GM19351 (cell line): ENCODE measurements at regions not wholly inside any gene's neighbourhood (a gene's known extent, or its start where the extent isn't known, plus 50 kb on each side); places are given as distances from the start of the nearest gene placed in this dataset.
"Not testable (repeated sequence)": the region's sequence is repeated elsewhere in the genome, so short reads cannot be mapped to it uniquely, and the experiment has no call there.

Experiments used
- ATAC-seq: cut with Tn5 transposase; IDR thresholded peaks from one replicate; pipeline ENCODE4 v1.9.1; 2021; ENCODE audit warnings: mild to moderate bottlenecking, moderate library complexity; ENCODE audit not compliant: unreplicated experiment

DNA sequence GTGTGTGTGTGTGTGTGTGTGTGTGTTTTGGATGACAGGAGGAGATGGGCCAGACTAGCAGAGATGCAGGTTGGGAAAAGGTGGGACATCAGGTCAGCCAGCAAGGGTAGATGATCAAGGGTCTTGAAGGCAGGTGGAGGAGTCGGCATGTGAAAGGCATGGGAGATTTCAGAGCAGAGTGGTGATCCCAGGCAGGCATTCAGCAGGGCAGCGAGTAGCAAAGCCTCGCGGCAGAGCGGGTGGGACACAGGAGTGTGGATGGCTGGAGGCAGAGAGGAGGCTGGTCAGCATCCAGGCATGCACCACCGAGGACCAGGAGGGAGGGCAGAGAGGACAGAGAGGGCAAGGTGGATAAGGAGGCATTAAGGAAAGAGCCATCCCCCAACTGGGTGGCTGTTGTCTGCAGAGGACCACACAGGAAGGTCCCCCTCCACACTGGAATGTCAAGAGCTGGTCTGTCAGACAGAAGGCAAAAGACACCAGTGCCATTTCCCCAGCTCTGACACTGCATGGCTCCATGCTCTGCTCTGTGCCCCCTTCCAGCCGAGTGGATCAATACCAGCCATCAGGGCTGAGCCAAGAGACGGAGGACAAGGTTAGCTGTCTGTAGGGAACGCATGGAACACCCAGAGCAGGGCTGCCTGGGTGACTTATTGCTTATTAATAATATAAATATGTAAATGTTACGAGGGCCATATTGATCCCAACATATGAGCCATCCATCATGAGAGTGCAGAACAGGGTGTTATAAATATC, 74.8 kb upstream of the RPL38 start:
- ATAC-seq: no peak

DNA sequence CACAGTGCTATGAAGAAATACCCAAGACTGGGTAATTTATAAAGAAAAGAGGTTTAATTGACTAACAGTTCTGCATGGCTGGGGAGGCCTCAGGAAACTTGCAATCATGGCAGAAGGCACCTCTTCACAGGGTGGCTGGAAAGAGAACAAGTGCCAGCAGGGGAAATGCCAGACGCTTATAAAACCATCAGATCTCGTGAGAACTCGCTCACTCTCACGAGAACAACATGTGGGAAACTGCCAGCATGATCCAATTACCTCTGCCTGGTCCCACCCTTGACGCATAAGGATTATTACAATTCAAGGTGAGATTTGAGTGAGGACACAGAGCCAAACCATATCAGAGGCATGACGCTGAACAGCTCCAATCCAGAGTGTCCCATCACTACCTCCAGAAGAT, 73.7 kb upstream of the RPL38 start:
- not testable (repeated sequence) for ATAC-seq

DNA sequence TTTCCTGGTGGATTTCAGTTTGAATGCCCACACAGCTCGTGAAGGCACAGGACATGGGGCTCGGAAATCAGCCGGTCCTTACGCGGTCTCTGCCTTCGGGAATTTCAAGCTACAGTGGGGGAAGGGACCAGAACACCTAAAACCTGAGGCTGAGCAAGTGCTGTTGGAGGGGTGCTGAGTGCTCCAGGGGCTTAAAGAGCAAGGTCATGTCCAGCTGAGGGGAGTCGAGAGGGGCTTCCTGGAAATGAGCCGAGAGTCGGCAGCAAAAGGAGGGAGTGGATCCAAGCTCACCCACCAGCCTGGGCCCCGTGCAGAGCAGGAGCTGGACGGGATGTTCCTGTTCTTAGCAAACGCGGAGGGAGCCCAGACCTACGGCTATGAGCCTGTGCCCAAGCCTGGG, 73.2 kb upstream of the RPL38 start:
- no peak for ATAC-seq

DNA sequence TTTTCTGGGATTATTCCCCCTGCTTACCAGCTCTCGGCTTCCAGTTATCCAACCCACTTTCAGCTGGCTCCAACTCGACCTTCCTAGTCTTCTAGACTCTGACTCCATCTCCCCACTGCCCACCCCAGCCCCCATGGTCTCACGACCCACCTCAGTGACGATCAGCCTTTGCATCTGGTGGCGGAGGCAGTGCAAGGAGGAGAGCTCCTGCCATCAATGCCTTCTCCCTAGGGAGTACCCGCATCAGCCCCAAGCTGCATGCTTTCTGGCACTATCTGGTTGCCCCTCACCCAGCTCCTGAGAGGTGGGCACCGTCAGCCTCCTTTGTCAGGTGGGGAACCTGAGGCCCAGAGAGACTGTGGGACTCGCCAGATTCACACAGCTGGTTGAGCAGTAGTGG, 72.6 kb upstream of the RPL38 start:
- no peak for ATAC-seq

DNA sequence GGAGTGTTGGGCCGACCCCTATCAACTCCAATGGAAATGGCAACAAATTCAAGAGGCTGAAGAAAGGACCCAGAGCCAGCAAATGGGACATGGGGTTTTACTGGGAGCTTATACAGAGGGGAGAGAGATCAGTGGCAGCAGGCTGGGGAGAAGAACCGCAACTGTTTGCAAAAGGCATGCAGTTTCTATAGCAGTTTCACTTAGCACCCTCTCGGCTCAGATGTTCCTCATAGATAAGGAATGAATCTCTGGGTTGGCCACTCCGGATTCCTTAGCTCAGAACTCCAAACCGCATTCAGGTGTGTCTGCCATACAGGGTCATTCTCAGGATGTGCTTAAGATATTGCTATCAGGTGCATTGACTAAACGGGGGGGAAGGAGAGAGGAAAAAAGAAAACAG, 71.1 kb upstream of the RPL38 start:
- ATAC-seq: no peak

GRCh38 chr17:74133740-74134139, 69.7 kb upstream of the RPL38 start:
- no peak for ATAC-seq

- not testable (repeated sequence) for ATAC-seq
Observed at GRCh38 chr17:74134234-74134633, 69.2 kb upstream of the RPL38 start.

- ATAC-seq: no peak
Observed at GRCh38 chr17:74134991-74135390, 68.5 kb upstream of the RPL38 start.

GRCh38 chr17:74135391-74136167, 67.9 kb upstream of the RPL38 start:
- no peak for ATAC-seq

DNA sequence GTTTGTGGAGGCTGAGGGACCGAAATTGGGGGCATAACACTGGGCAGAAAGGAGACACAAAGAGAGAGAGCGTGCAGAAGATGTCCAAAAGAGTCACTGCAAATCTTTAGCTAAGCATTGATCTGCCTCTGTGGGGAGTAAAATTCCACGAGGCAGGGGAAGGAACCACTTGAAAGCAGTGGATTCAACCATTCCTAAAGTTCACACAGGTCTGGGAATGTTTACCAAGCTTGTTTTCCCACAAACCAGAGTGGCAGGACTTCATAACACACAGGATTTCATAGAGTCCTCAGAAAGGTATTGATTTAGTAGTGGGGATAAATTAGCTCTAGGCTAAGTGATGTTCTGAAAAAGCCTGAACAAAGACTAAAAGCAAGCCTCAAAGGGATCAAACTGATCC, 66.1 kb upstream of the RPL38 start:
- no peak for ATAC-seq

DNA sequence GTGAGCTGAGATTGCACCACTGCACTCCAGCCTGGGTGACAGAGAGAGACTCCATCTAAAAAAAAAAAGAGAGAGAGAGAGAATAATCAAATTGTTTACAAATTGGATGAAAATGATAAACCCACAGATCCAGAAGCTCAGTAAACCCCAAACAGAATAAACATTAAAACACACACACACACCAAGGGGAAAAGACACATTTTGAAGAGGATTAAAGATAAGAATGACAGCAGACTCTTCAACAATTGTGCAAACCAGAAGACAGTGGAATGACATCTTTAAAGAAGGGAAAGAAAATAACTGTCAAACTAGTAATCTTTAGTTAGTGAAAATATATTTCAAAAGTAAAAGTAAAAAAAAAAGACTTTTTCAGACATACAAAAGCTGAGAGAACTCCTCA, 64.4 kb upstream of the RPL38 start:
- no peak for ATAC-seq

DNA sequence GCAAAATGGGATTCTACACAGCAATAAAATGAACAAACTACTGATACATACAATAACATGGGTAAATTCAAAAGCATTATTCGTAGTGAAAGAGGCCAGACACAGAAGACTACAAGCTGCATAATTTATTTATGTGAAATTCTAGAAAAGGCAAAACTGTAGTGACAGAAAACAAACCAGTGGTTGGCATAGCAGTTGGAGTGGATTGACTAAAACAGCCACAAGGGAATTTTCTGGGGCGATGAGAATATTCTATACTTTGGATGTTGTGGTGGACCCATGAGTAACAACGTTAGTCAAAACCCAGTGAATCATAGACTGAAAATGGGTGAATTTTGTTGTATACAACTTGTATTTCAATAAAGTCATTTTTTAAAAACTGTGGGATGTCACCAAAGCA, 63.2 kb upstream of the RPL38 start:
- no peak for ATAC-seq

DNA sequence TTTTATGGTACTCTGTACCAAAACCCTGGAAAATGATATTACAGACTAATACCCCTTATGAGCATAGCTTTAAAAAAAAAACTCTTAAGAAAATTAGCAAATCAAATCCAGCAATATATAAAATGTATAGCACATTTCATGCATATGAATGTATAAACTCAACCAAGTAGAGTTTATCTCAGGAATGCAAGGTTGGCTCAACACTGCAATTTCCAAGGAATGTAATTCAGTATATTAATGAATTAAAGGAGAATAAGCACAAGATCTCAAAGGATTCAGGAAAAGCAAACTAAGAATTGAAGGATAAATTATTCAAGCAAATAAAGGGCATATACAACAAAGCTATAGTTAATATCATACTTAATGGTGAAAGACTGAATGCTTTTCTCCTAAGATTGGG, 61.9 kb upstream of the RPL38 start:
- no peak for ATAC-seq

DNA sequence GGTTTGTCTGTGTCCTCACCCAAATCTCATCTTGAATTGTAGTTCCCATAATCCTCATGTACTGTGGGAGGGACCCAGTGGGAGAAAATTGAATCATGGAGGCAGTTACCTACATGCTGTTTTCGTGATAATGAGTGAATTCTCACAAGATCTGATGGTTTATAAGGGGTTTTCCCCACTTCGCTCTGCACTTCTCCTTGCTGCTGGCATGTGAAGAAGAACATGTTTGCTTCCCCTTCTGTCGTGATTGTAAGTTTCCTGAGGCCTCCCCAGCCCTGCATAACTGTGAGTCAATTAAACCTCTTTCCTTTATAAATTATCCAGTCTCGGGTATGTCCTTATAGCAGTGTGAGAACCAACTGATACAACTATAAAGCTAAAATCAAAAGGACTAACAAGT, 60.2 kb upstream of the RPL38 start:
- not testable (repeated sequence) for ATAC-seq

GRCh38 chr17:74145756-74146155, 57.7 kb upstream of the RPL38 start:
- no peak for ATAC-seq

GRCh38 chr17:74146196-74146595, 57.3 kb upstream of the RPL38 start:
- ATAC-seq: no peak

DNA sequence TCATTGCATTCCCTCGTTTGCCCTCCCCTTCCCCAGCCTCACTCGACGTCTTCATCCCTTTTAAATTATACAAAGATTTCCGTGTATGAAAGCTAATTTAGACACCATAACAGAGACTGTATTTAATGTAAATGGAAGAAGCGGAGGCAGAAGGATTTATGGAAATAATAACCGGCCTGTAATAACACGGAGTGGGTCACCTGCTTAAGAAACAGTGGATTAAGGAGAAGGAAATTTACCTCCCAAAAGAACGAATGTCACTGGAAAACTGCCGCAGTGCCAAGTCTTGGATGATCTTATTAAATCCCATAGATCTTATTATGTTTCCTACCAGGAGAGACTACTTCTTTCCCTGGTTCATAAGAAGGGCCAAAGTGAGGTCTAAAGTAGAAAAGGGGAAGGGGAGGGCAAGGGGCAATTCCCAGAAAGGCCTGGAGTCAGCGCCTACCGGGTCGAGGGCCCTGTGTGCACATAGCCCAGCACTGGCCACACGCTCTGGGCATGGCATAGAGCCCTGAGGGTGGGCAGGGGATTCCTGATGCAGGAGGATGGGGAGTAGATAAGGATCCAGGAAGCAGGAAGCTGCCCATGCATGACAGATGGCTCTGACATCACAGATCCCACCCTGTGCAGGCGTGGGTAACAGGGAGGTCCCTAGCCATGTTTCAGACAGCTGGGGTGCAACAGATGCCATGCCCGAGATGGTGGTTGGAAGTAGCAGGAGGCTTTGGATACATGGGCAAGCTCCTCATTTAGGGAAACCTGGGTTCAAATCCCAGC, 56.2 kb upstream of the RPL38 start:
- no peak for ATAC-seq

GRCh38 chr17:74147966-74148365, 55.5 kb upstream of the RPL38 start:
- no peak for ATAC-seq

GRCh38 chr17:74148446-74148845, 55.0 kb upstream of the RPL38 start:
- no peak for ATAC-seq

DNA sequence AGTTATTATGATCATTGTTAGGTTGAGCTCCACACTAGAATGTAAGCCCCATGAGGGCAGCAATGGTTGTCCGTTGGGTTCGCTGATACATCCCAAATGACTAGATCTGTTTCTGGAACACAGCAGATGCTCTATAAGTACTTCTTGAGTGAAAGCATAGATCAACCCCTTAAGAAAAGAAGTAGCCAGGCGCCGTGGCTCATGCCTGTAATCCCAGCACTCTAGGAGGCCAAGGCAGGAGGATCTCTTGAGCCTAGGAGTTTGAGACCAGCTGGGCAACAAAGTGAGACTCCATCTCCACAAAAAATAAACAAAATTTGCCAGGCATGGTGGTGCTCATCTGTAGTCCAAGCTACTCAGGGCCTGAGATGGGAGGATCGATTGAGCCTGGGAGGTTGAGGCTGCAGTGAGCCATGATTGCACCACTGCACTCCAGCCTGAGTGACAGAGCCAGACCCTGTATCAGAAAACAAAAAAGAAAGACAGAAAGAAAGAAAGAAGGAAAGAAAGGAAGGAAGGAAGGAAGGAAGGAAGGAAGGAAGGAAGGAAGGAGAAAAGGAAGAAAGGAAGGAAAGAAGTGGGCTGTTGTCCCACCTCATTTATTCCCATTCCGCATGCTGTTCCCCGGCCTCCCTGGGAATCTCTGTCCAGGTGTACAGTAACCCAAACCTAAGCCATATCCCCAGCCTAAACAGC, 54.4 kb upstream of the RPL38 start:
- ATAC-seq: no peak
